HepG2 (cell line): ENCODE measurements at regions not wholly inside any gene's neighbourhood (a gene's known extent, or its start where the extent isn't known, plus 50 kb on each side); places are given as distances from the start of the nearest gene placed in this dataset.

Source experiments
- AFF4 ChIP-seq: sonication (generic); formaldehyde crosslinking; IDR thresholded peaks from 2 replicates; pipeline ENCODE4 v1.4.0; 2020; ENCODE audit warnings: missing genetic modification reagents
- BCL3 ChIP-seq: sonication (generic); formaldehyde crosslinking; IDR thresholded peaks from 2 replicates; pipeline ENCODE4 v1.5.1; 2020; ENCODE audit warnings: mild to moderate bottlenecking, missing genetic modification reagents, moderate library complexity
- CTCF ChIP-seq: sonication (generic); formaldehyde crosslinking; IDR thresholded peaks from 2 replicates; pipeline ENCODE4 v1.5.0; 2020; ENCODE audit warnings: mild to moderate bottlenecking, missing genetic modification reagents, moderate library complexity
- PATZ1 ChIP-seq: sonication (generic); formaldehyde crosslinking; IDR thresholded peaks from 2 replicates; pipeline ENCODE4 v1.4.0; 2020; ENCODE audit warnings: missing genetic modification reagents
- SP1 ChIP-seq, 2 experiments: fragments of 450-650 bp in 1 of 2; sonication (generic) in 1 of 2; formaldehyde crosslinking in 1 of 2; IDR thresholded peaks; 2 replicates each; pipeline versions ENCODE4 v1.4.0 to v1.6.1; 2016 to 2020; ENCODE audit warnings: missing genetic modification reagents in 1 of 2
- SRY ChIP-seq: sonication (generic); formaldehyde crosslinking; IDR thresholded peaks from 2 replicates; pipeline ENCODE4 v1.8.0; 2022; ENCODE audit warnings: mild to moderate bottlenecking, missing genetic modification reagents
- ZNF101 ChIP-seq: sonication (generic); formaldehyde crosslinking; IDR thresholded peaks from 2 replicates; pipeline ENCODE4 v1.4.0; 2020; ENCODE audit warnings: mild to moderate bottlenecking, low read depth, missing genetic modification reagents, borderline replicate concordance
- ZNF17 ChIP-seq: sonication (generic); formaldehyde crosslinking; IDR thresholded peaks from 2 replicates; pipeline ENCODE4 v1.5.0; 2020; ENCODE audit warnings: mild to moderate bottlenecking, missing genetic modification reagents
- ZNF281 ChIP-seq: sonication (generic); formaldehyde crosslinking; IDR thresholded peaks from 2 replicates; pipeline ENCODE4 v1.4.0; 2020; ENCODE audit warnings: missing genetic modification reagents, borderline replicate concordance
- ZNF430 ChIP-seq: sonication (generic); formaldehyde crosslinking; IDR thresholded peaks from 2 replicates; pipeline ENCODE4 v1.9.0; 2021; ENCODE audit warnings: mild to moderate bottlenecking, missing genetic modification reagents
- TF ChIP-seq, protein P1 (sequence below), 2 experiments: sonication (generic) in 1 of 2; formaldehyde crosslinking in 1 of 2; IDR thresholded peaks; 2 replicates each; pipeline versions ENCODE4 v1.4.0 to v1.6.1; 2018 to 2020; ENCODE audit warnings: missing genetic modification reagents in 2 of 2, borderline replicate concordance in 1 of 2, low read depth in 1 of 2, mild to moderate bottlenecking in 1 of 2, missing biosample characterization in 1 of 2

GRCh38 chr4:138047290-138047689 is 194.9 kb downstream of the SLC7A11 start:
- TF ChIP-seq BCL3 (CRISPR knock-in tag) (no peak), ZNF281 (CRISPR knock-in tag) (no peak), PATZ1 (CRISPR knock-in tag) (no peak), SRY (CRISPR knock-in tag) (no peak), CTCF (CRISPR knock-in tag) (no peak), ZNF101 (no peak), ZNF430 (CRISPR knock-in tag) (no peak), AFF4 (CRISPR knock-in tag) (no peak), SP1 (IDR thresholded peaks at IDR 0.05) (no peak), SP1 (CRISPR knock-in tag; IDR thresholded peaks at IDR 0.05) (no peak), ZNF17 (no peak)
- TF ChIP-seq, protein P1, sequence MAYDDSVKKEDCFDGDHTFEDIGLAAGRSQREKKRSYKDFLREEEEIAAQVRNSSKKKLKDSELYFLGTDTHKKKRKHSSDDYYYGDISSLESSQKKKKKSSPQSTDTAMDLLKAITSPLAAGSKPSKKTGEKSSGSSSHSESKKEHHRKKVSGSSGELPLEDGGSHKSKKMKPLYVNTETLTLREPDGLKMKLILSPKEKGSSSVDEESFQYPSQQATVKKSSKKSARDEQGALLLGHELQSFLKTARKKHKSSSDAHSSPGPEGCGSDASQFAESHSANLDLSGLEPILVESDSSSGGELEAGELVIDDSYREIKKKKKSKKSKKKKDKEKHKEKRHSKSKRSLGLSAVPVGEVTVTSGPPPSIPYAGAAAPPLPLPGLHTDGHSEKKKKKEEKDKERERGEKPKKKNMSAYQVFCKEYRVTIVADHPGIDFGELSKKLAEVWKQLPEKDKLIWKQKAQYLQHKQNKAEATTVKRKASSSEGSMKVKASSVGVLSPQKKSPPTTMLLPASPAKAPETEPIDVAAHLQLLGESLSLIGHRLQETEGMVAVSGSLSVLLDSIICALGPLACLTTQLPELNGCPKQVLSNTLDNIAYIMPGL (CRISPR knock-in tag; IDR thresholded peaks at IDR 0.05; ENCODE audit: borderline replicate concordance in 1 of 2, low read depth in 1 of 2), result no peak
